Endometrium (tissue), 2 donors: ENCODE measurements at regions not wholly inside any gene's neighbourhood (a gene's known extent, or its start where the extent isn't known, plus 50 kb on each side); places are given as distances from the start of the nearest gene placed in this dataset.

ENCODE experiments used
- FAIRE-seq: peaks from 2 replicates; lab custom pipeline; 2012; peaks lifted over from hg19 to GRCh38; lab: Jason Lieb, UNC
- donor health status: control.
- donor health status: control.

- FAIRE-seq = no peak
These were observed 103.3 kb upstream of the NFE2L3 start for GRCh38 chr7:26048663-26049062.

GRCh38 chr7:26049081-26049480 is 102.9 kb upstream of the NFE2L3 start:
- no peak for FAIRE-seq

- FAIRE-seq = peak; percentile 26
These were observed 101.0 kb upstream of the NFE2L3 start for GRCh38 chr7:26051021-26051420.

GRCh38 chr7:26052706-26053105 is 99.3 kb upstream of the NFE2L3 start:
- no peak for FAIRE-seq

- no peak for FAIRE-seq
These were observed 97.6 kb upstream of the NFE2L3 start for GRCh38 chr7:26054386-26054785.

- no peak for FAIRE-seq
These were observed 96.8 kb upstream of the NFE2L3 start for GRCh38 chr7:26055241-26055640.

GRCh38 chr7:26060733-26061677 is 91.0 kb upstream of the NFE2L3 start:
- FAIRE-seq = no peak

GRCh38 chr7:26061678-26062603 is 90.1 kb upstream of the NFE2L3 start:
- no peak for FAIRE-seq

- FAIRE-seq = no peak
These were observed 86.3 kb upstream of the NFE2L3 start for GRCh38 chr7:26065652-26066051.

- FAIRE-seq = no peak
These were observed 85.3 kb upstream of the NFE2L3 start for GRCh38 chr7:26066736-26067135.

- FAIRE-seq = no peak
These were observed 81.7 kb upstream of the NFE2L3 start for GRCh38 chr7:26070290-26070689.

GRCh38 chr7:26071622-26072456 is 80.2 kb upstream of the NFE2L3 start:
- no peak for FAIRE-seq

GRCh38 chr7:26073041-26073440 is 79.0 kb upstream of the NFE2L3 start:
- no peak for FAIRE-seq

GRCh38 chr7:26074919-26075318 is 77.1 kb upstream of the NFE2L3 start:
- no peak for FAIRE-seq

- FAIRE-seq = no peak
These were observed 75.3 kb upstream of the NFE2L3 start for GRCh38 chr7:26076691-26077090.

GRCh38 chr7:26078437-26079336 is 73.3 kb upstream of the NFE2L3 start:
- no peak for FAIRE-seq

GRCh38 chr7:26081638-26082037 is 70.4 kb upstream of the NFE2L3 start:
- FAIRE-seq = no peak

GRCh38 chr7:26083113-26083512 is 68.9 kb upstream of the NFE2L3 start:
- no peak for FAIRE-seq

- FAIRE-seq = no peak
These were observed 67.6 kb upstream of the NFE2L3 start for GRCh38 chr7:26084418-26084817.

- no peak for FAIRE-seq
These were observed 66.2 kb upstream of the NFE2L3 start for GRCh38 chr7:26085771-26086170.
